Activated T-cell treated with anti-CD3 and anti-CD28 coated beads for 1 hour (primary cell): ENCODE measurements at regions not wholly inside any gene's neighbourhood (a gene's known extent, or its start where the extent isn't known, plus 50 kb on each side); places are given as distances from the start of the nearest gene placed in this dataset.

Source experiments
- DNase-seq: peaks from one replicate; pipeline ENCODE4 v3.0.0-alpha.2; 2020; ENCODE audit warnings: low read depth

- no peak for DNase-seq
Observed at GRCh38 chr9:90309809-90310520, 332.7 kb downstream of the DIRAS2 start.

- DNase-seq = no peak
Observed at GRCh38 chr9:90310521-90310876, 332.1 kb downstream of the DIRAS2 start.

GRCh38 chr9:90311811-90312210, 330.8 kb downstream of the DIRAS2 start:
- DNase-seq = no peak

- no peak for DNase-seq
Observed at GRCh38 chr9:90322296-90322695, 320.3 kb downstream of the DIRAS2 start.

GRCh38 chr9:90325913-90326653, 316.5 kb downstream of the DIRAS2 start:
- DNase-seq = no peak

- no peak for DNase-seq
Observed at GRCh38 chr9:90330231-90330630, 312.4 kb downstream of the DIRAS2 start.

GRCh38 chr9:90331826-90332575, 310.6 kb downstream of the DIRAS2 start:
- no peak for DNase-seq

DNA sequence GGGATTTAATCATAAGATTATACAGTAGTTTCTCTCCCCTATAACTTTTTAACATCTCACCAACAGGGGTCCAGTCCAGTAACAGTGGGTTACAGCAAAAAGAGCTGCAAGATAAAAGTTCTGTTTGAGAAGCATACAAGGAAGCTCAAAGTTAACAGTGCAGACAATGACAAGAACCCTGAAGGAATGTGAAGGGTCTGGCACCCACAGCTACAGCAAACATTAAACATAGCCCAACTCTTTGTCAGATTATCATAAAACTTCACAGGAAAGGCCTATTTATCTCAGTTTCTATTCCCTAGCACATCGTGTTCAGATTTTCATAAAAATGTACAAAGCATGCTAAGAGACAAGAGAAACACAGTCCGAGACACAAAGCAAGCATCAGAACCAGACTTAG, 309.4 kb downstream of the DIRAS2 start:
- no peak for DNase-seq

- no peak for DNase-seq
Observed at GRCh38 chr9:90340421-90340820, 302.2 kb downstream of the DIRAS2 start.

- no peak for DNase-seq
Observed at GRCh38 chr9:90342607-90343006, 300.0 kb downstream of the DIRAS2 start.

DNA sequence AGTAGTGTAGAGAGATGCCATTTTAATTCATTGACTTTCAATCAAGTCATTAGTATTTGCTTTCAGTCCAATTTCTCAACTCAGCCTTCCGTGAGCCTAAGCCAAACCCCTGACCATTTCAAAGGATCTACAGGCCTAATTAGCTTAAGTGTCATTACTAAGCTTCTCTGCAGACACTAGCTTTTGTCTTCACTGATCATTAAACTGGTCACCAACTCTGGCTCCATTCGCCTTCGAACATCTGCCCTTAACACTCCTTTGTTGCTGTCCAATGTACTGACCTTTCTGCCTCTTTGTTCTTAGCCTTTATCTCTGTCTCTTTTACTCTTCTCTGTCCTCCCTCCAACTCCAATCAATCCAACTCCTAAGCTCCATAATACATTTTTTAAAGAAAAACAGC, 299.3 kb downstream of the DIRAS2 start:
- DNase-seq = no peak

DNA sequence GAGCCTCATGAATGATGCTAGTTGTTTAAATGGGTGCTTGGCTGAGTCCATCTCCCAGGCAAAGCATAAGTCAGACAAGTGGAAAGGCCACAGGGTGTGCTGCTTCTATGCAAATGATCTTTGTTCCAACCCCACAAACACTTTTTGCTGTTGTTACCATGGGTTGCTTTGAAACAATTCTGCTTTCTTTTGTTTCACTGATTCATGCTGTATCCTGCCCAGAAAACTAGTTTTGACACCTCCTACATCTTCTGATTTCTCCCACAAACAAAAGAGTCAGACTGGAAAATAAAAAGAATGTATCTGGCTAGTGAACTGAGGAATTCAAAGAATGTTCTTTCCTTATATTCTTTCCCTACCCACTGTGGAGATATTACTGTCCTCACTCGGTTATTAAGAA, 298.6 kb downstream of the DIRAS2 start:
- DNase-seq = no peak

DNA sequence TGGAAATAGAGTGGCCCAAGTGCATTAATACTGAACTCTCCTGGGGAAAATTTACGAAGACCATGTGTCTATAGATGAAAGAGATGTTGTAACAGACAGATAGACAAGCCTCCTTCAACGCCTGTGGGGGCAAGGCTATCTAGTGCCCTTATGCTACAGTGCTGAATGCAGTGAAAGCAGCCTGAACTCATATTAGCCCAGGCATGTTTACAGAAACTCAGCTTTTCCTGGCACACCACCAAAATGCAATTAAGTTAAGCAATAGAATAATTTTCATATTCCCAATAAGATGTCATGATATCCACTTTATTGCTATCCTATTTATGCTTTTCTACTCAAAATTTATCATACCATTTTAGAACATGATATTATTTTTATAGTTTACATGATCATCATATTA, 277.0 kb downstream of the DIRAS2 start:
- DNase-seq = no peak

- no peak for DNase-seq
Observed at GRCh38 chr9:90368241-90368640, 274.4 kb downstream of the DIRAS2 start.

DNA sequence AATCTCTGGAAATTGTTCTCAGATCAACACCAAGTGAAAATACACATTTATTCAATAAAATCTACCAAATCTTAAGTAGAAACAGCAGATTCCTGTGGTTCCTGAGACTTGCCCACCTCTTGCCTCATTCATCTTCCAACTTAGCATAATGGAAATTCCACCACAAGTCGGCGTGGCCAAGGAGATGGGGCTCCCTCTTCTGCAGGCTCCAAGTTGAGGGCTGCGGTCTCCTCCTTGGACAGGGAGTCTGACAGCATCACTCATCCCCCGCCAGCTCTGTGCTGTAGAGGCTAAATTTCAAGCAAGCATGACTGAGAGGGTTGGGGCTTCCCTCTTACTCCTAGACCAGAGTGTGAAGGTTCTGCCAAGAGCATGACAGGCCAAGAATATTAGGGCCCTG, 273.7 kb downstream of the DIRAS2 start:
- DNase-seq = no peak

DNA sequence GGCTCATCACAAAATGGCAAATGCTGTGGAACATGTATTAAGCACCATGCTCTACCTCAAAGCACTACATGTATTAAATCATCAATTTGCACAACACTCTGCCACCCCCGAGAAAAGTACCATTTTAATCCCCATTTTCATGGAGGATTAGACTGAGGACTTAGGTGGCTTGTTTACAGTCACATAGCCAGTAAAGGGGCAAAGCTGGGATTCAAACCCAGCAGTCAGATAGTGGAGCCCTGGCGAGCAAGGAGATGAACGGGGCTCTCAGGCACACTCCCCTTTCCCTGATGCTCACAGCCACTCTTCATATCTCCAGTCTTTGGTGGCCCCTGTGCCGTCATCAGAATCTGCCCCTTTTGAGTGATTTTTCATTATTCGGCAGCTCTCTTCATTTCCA, 262.9 kb downstream of the DIRAS2 start:
- DNase-seq = no peak

DNA sequence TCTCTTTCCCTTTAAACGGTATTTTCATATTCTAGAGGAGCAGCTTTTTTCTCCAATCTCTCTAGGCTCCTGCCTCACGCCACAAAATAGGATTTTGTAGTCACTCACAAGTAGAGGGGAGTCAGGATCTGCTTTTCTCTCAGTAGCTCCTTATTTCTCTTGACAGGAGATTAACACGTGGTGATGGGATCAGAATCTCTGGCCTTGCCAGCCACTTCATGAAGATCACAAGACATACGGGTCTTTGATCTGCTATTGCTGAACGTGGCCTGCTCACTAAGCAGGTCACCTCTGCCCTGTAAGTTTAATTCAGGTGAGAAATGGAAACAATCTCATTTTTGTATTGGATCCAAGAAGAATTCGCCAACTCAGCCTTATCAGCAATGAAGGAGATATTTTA, 257.5 kb downstream of the DIRAS2 start:
- DNase-seq = no peak

- no peak for DNase-seq
Observed at GRCh38 chr9:90393365-90394152, 249.1 kb downstream of the DIRAS2 start.

- no peak for DNase-seq
Observed at GRCh38 chr9:90394871-90395270, 247.8 kb downstream of the DIRAS2 start.

- no peak for DNase-seq
Observed at GRCh38 chr9:90400091-90400490, 242.5 kb downstream of the DIRAS2 start.

DNA sequence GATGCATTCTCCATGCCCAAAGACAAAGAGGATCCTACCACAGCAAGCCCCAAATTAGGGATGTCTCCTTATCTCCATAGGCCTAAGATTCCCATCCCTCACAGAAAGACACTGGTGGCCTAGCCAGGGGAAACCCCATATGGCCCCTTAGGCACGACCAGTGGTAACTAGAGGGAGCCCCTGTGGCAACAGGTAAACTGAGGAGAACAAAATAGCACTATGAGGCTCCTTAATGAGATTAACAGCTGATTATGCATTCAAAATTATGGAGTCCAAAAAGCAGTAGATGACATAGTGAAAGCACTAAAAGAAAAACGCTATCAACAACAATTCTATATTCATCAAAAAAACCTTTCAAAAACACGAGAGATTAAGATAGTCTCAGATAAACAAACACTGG, 234.0 kb downstream of the DIRAS2 start:
- DNase-seq = no peak

DNA sequence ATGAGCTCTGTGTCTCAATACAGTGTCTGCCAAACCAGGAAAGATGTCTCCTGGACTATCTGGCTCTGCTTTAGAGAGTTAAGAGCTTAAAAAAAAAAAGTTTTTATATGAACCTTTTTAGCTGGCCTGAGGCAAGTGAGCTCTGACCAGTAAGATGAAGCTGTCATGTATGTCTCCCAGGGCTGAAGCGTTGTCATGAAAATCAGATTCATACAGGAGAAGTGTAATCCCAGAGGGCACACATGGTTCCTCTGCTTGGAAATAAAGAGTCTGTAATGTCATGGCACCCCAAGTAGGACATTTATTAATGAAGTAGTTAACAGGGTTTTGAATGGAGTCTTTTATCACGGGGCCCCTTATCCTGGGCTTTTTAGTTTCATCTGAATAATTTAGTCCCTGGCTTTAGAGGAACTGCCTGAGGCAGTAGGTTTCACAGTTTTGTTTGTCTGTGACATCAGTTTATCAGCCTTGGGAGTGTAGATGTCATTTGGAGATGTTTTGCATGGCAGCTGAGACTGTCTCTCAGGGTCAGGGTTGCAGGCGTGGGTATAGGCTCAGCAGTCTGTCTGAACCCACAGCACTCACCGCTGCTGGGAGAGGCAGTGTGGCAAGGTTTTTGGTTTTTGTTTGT, 223.3 kb downstream of the DIRAS2 start:
- DNase-seq = no peak
